Pancreas (tissue), 10 donors: ENCODE measurements at regions not wholly inside any gene's neighbourhood (a gene's known extent, or its start where the extent isn't known, plus 50 kb on each side); places are given as distances from the start of the nearest gene placed in this dataset.

Source experiments
- ATAC-seq, 4 donors: fragments of 200-7000 bp; cut with Tn5 transposase; one replicate each; pipeline versions ENCODE4 v1.8.0 to v1.9.1; 2020; ENCODE audit warnings: mild to moderate bottlenecking in 4 of 4, moderate library complexity in 4 of 4
- DNase-seq, 6 donors: peaks; one replicate each; pipeline ENCODE4 v3.0.0-alpha.2; 2020
- FAIRE-seq: peaks from 2 replicates; lab custom pipeline; 2012; peaks lifted over from hg19 to GRCh38; lab: Jason Lieb, UNC
- H3K27ac ChIP-seq, 4 donors: fragments of 200-600 bp; sonication (generic); 1 replicate in 3 of 4; 2 replicates in 1 of 4; pipeline versions ENCODE4 v1.5.0 to v1.8.0; 2020
- H3K27me3 ChIP-seq, 4 donors: fragments of 200-600 bp; one replicate each; pipeline ENCODE4 v1.8.0; 2021
- H3K36me3 ChIP-seq, 3 donors: fragments of 200-600 bp; sonication (generic) in 1 of 3; one replicate each; pipeline versions ENCODE4 v1.5.0 to v1.8.0; 2020 to 2021
- H3K4me1 ChIP-seq, 3 donors: fragments of 200-600 bp; one replicate each; pipeline ENCODE4 v1.8.0; 2021
- H3K4me3 ChIP-seq, 4 donors: fragments of 200-600 bp; sonication (generic) in 2 of 4; one replicate each; pipeline versions ENCODE4 v1.5.0 to v1.8.0; 2020 to 2021
- H3K9me3 ChIP-seq, 4 donors: fragments of 200-600 bp; one replicate each; pipeline ENCODE4 v1.8.0; 2021
- WGBS, 2 donors: extraction: QIAGEN DNeasy Blood & Tissue Kit; methylation state at CpG; one replicate each; pipeline ENCODE4 v1.1.7; 2013; 5-methylcytosine and 5-hydroxymethylcytosine counted together
- intact Hi-C, 3 donors: fragments of 100-400 bp; cut with DNase I; formaldehyde crosslinking; loops; one replicate each; pipeline versions ENCODE4 v1.11.1 to v1.14.2; 2022
- TF ChIP-seq, protein P1 (sequence below), 4 donors: fragments of 200-600 bp; sonication (generic) in 3 of 4; IDR thresholded peaks; one replicate each; pipeline versions ENCODE4 v1.5.0 to v1.8.0; 2021; ENCODE audit warnings: antibody characterized with exemption in 4 of 4
- donor health status: healthy with polysubstance abuse.
- donor health status: DM: no; HTN: no; CAD: no; lungs with moderate emphysema.
- donor health status: DM: no; HTN: no; CAD: no.
- donor health status: control.
- donor health status: control.
- donor health status: Bipolar disorder and iron deficiency.
- donor health status: DM: yes; HTN: yes; CAD: no.
- donor health status: DM: no; HTN: no; CAD: no.
- donor health status: DM: no; HTN: no; CAD: no.
- donor health status: DM: yes; HTN: yes; CAD: no.

DNA sequence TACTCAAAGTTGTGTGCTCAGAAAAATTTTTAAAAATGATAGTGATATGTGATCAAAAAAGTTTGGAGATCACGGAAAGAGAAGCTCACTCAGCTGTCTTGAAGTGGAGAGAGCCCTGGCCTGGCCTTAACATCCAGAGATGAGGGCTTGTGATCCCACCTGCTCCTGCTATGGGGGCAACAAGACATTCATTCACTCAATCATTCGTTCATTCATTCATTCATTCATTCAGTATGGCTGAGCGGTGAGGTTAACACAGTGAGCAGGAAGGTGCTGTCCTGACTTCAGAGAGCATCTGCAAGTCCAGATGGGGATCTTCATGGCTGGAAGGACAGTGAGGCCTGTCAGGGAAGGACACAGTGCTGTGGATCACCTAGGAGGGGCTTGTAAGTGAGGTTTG is 112.3 kb downstream of the SLC25A47 start:
- intact Hi-C loops, result no loop called here
- no peak for FAIRE-seq
- Histone ChIP-seq H3K27me3 (no peaks in the 10 kb centered on the region), H3K4me1 (peaks cover 15 to 22% (median 20%) of the 10 kb centered on the region in 3 donors), H3K9me3 (no peaks in the 10 kb centered on the region), H3K4me3 (no peak overlapping the region), H3K27ac (no peak overlapping the region), H3K36me3 (no peaks in the 10 kb centered on the region)
- DNase-seq, result peak in 1 of 6 donors; percentile 1
- WGBS, 2 donors, result 67 to 73% methylated on average over 3 of the region's 3 CpGs
- TF ChIP-seq, protein P1, sequence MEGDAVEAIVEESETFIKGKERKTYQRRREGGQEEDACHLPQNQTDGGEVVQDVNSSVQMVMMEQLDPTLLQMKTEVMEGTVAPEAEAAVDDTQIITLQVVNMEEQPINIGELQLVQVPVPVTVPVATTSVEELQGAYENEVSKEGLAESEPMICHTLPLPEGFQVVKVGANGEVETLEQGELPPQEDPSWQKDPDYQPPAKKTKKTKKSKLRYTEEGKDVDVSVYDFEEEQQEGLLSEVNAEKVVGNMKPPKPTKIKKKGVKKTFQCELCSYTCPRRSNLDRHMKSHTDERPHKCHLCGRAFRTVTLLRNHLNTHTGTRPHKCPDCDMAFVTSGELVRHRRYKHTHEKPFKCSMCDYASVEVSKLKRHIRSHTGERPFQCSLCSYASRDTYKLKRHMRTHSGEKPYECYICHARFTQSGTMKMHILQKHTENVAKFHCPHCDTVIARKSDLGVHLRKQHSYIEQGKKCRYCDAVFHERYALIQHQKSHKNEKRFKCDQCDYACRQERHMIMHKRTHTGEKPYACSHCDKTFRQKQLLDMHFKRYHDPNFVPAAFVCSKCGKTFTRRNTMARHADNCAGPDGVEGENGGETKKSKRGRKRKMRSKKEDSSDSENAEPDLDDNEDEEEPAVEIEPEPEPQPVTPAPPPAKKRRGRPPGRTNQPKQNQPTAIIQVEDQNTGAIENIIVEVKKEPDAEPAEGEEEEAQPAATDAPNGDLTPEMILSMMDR (IDR thresholded peaks at IDR 0.05), result no peak
- no peak for ATAC-seq

- whole genome bisulfite sequencing, 2 donors, result 78 to 83% methylated on average over 7 of the region's 7 CpGs
- intact Hi-C loops, result no loop called here
- ATAC-seq (peak in 2 of 4 donors; percentile 41 to 45), FAIRE-seq (no peak), DNase-seq (peak in 1 of 6 donors; percentile 27)
- H3K4me3 ChIP-seq, result no peak overlapping the region
- peak overlapping the region in 1 of 4 donors; percentile 15 for H3K27ac ChIP-seq
- no peaks in the 10 kb centered on the region for H3K36me3 ChIP-seq
- peaks cover 20 to 36% (median 24%) of the 10 kb centered on the region in 3 donors for H3K4me1 ChIP-seq
- H3K27me3 ChIP-seq, result no peaks in the 10 kb centered on the region
- TF ChIP-seq, protein P1 (IDR thresholded peaks at IDR 0.05), result no peak
- H3K9me3 ChIP-seq, result no peaks in the 10 kb centered on the region
Observed at GRCh38 chr14:100436745-100437406, 113.7 kb downstream of the SLC25A47 start.

- Histone ChIP-seq H3K36me3 (no peaks in the 10 kb centered on the region), H3K9me3 (no peaks in the 10 kb centered on the region), H3K27me3 (no peaks in the 10 kb centered on the region), H3K27ac (no peak overlapping the region), H3K4me3 (no peak overlapping the region), H3K4me1 (peaks cover 20 to 48% (median 24%) of the 10 kb centered on the region in 3 donors)
- TF ChIP-seq, protein P1 (IDR thresholded peaks at IDR 0.05), result no peak
- FAIRE-seq (no peak), DNase-seq (peak in 1 of 6 donors; percentile 2), ATAC-seq (no peak)
- intact Hi-C loops, result no loop called here
- WGBS, 2 donors, result 71 to 79% methylated on average over 5 of the region's 5 CpGs
Observed at GRCh38 chr14:100438271-100438670, 115.1 kb downstream of the SLC25A47 start.

- FAIRE-seq, result no peak
- H3K27ac ChIP-seq, result no peak overlapping the region
- WGBS, 2 donors, result 55 to 60% methylated on average over 10 of the region's 10 CpGs
Observed at GRCh38 chr14:100438678-100439592, 115.8 kb downstream of the SLC25A47 start.

More at GRCh38 chr14:100438678-100439592, 115.8 kb downstream of the SLC25A47 start:
- Histone ChIP-seq H3K27me3 (no peaks in the 10 kb centered on the region), H3K36me3 (no peaks in the 10 kb centered on the region), H3K9me3 (no peaks in the 10 kb centered on the region), H3K4me3 (no peak overlapping the region), H3K4me1 (peaks cover 20 to 50% (median 24%) of the 10 kb centered on the region in 3 donors)
- ATAC-seq (peak; percentile 7 to 64 (median 35)), DNase-seq (peak in 1 of 6 donors; percentile 51)
- intact Hi-C loops, result no loop called here
- TF ChIP-seq, protein P1 (IDR thresholded peaks at IDR 0.05), result no peak
